Activated T-helper 2 cell treated with anti-CD3 and anti-CD28 coated beads, Interferon-gamma antibody, Interleukin-2, Interleukin-4, amounts not matched to agents 10 μg/mL and 5 μg/mL and 100 μg/mL, durations not matched to agents 14 hours and 24 hours and 36 hours (primary cell): ENCODE measurements at regions not wholly inside any gene's neighbourhood (a gene's known extent, or its start where the extent isn't known, plus 50 kb on each side); places are given as distances from the start of the nearest gene placed in this dataset.

Source experiments
- DNase-seq: peaks from one replicate; pipeline ENCODE4 v3.0.0; 2021; ENCODE audit warnings: low spot score
- H3K27ac Mint-ChIP-seq: one replicate; pipeline ENCODE4 v1.8.0; 2021; ENCODE audit warnings: mixed read lengths
- H3K27me3 Mint-ChIP-seq: one replicate; pipeline ENCODE4 v1.8.0; 2021; ENCODE audit warnings: low read depth, mixed read lengths
- H3K36me3 Mint-ChIP-seq: one replicate; pipeline ENCODE4 v1.8.0; 2021; ENCODE audit warnings: low read depth, mixed read lengths
- H3K4me1 Mint-ChIP-seq: one replicate; pipeline ENCODE4 v1.8.0; 2021; ENCODE audit warnings: low read depth, mixed read lengths
- H3K4me3 Mint-ChIP-seq: one replicate; pipeline ENCODE4 v1.8.0; 2021; ENCODE audit warnings: low read depth, mild to moderate bottlenecking, moderate library complexity, mixed read lengths
- H3K9me3 Mint-ChIP-seq: one replicate; pipeline ENCODE4 v1.8.0; 2021; ENCODE audit warnings: mixed read lengths
- intact Hi-C: fragments of 100-400 bp; cut with micrococcal nuclease; formaldehyde crosslinking; loops from one replicate; pipeline ENCODE4 v1.15.1; 2023

GRCh38 chr10:7007600-7008190 lies 403.1 kb downstream of the SFMBT2 start:
- Mint-ChIP-seq H3K27me3 (peaks cover 23% of the 10 kb centered on the region), H3K9me3 (no peaks in the 10 kb centered on the region), H3K4me1 (no peaks in the 10 kb centered on the region), H3K27ac (no peak overlapping the region), H3K36me3 (no peaks in the 10 kb centered on the region), H3K4me3 (no peak overlapping the region)
- intact Hi-C loops = no loop called here
- DNase-seq = no peak

- no peak for DNase-seq
- Mint-ChIP-seq H3K27ac (no peak overlapping the region), H3K36me3 (no peaks in the 10 kb centered on the region), H3K4me3 (no peak overlapping the region), H3K27me3 (peaks cover 28% of the 10 kb centered on the region), H3K4me1 (no peaks in the 10 kb centered on the region), H3K9me3 (no peaks in the 10 kb centered on the region)
- intact Hi-C loops = no loop called here
Observed at GRCh38 chr10:7006566-7006965, 404.3 kb downstream of the SFMBT2 start.

- peaks cover 38% of the 10 kb centered on the region for H3K27me3 Mint-ChIP-seq
- no peak overlapping the region for H3K4me3 Mint-ChIP-seq
- DNase-seq = no peak
- no peaks in the 10 kb centered on the region for H3K9me3 Mint-ChIP-seq
- H3K4me1 Mint-ChIP-seq = no peaks in the 10 kb centered on the region
- H3K27ac Mint-ChIP-seq = no peak overlapping the region
- intact Hi-C loops = no loop called here
- H3K36me3 Mint-ChIP-seq = no peaks in the 10 kb centered on the region
Observed at GRCh38 chr10:7003831-7004395, 406.9 kb downstream of the SFMBT2 start.

GRCh38 chr10:7000061-7000460 lies 410.8 kb downstream of the SFMBT2 start:
- peaks cover 53% of the 10 kb centered on the region for H3K27me3 Mint-ChIP-seq
- intact Hi-C loops = no loop called here
- no peak for DNase-seq
- H3K27ac Mint-ChIP-seq = no peak overlapping the region
- no peak overlapping the region for H3K4me3 Mint-ChIP-seq
- no peaks in the 10 kb centered on the region for H3K4me1 Mint-ChIP-seq
- no peaks in the 10 kb centered on the region for H3K36me3 Mint-ChIP-seq
- H3K9me3 Mint-ChIP-seq = no peaks in the 10 kb centered on the region

- intact Hi-C loops = no loop called here
- H3K4me1 Mint-ChIP-seq = no peaks in the 10 kb centered on the region
- no peak overlapping the region for H3K4me3 Mint-ChIP-seq
- no peak for DNase-seq
- peaks cover 50% of the 10 kb centered on the region for H3K27me3 Mint-ChIP-seq
- H3K27ac Mint-ChIP-seq = no peak overlapping the region
- no peaks in the 10 kb centered on the region for H3K36me3 Mint-ChIP-seq
- no peaks in the 10 kb centered on the region for H3K9me3 Mint-ChIP-seq
Observed at GRCh38 chr10:6999232-6999925, 411.5 kb downstream of the SFMBT2 start.

- Mint-ChIP-seq H3K27me3 (peaks cover 46% of the 10 kb centered on the region), H3K27ac (no peak overlapping the region), H3K4me3 (no peak overlapping the region), H3K4me1 (no peaks in the 10 kb centered on the region), H3K9me3 (no peaks in the 10 kb centered on the region), H3K36me3 (no peaks in the 10 kb centered on the region)
- no peak for DNase-seq
- intact Hi-C loops = no loop called here
Observed at GRCh38 chr10:6997509-6997908, 413.3 kb downstream of the SFMBT2 start.

- intact Hi-C loops = no loop called here
- H3K27me3 Mint-ChIP-seq = peaks cover 41% of the 10 kb centered on the region
- no peaks in the 10 kb centered on the region for H3K9me3 Mint-ChIP-seq
Observed at GRCh38 chr10:6996431-6996830, 414.4 kb downstream of the SFMBT2 start.

GRCh38 chr10:6995831-6996230 lies 415.0 kb downstream of the SFMBT2 start:
- Mint-ChIP-seq H3K36me3 (no peaks in the 10 kb centered on the region), H3K4me3 (no peak overlapping the region), H3K9me3 (no peaks in the 10 kb centered on the region), H3K27me3 (peaks cover 39% of the 10 kb centered on the region), H3K4me1 (peaks cover 2% of the 10 kb centered on the region), H3K27ac (no peak overlapping the region)
- intact Hi-C loops = no loop called here
- DNase-seq = no peak

More at GRCh38 chr10:6996431-6996830, 414.4 kb downstream of the SFMBT2 start:
- no peaks in the 10 kb centered on the region for H3K4me1 Mint-ChIP-seq
- DNase-seq = no peak
- H3K27ac Mint-ChIP-seq = no peak overlapping the region
- H3K36me3 Mint-ChIP-seq = no peaks in the 10 kb centered on the region
- no peak overlapping the region for H3K4me3 Mint-ChIP-seq

GRCh38 chr10:6995341-6995740 lies 415.3 kb upstream of the PRKCQ start:
- H3K36me3 Mint-ChIP-seq = no peaks in the 10 kb centered on the region
- no peak overlapping the region for H3K27ac Mint-ChIP-seq
- DNase-seq = no peak
- H3K4me3 Mint-ChIP-seq = no peak overlapping the region
- peaks cover 5% of the 10 kb centered on the region for H3K4me1 Mint-ChIP-seq
- no peaks in the 10 kb centered on the region for H3K9me3 Mint-ChIP-seq
- intact Hi-C loops = no loop called here
- H3K27me3 Mint-ChIP-seq = peaks cover 38% of the 10 kb centered on the region

GRCh38 chr10:6990891-6991290 lies 410.8 kb upstream of the PRKCQ start:
- Mint-ChIP-seq H3K4me3 (no peak overlapping the region), H3K27me3 (peaks cover 9% of the 10 kb centered on the region), H3K27ac (no peak overlapping the region), H3K36me3 (no peaks in the 10 kb centered on the region), H3K9me3 (no peaks in the 10 kb centered on the region), H3K4me1 (peaks cover 5% of the 10 kb centered on the region)
- no peak for DNase-seq
- intact Hi-C loops = no loop called here

- peaks cover 5% of the 10 kb centered on the region for H3K4me1 Mint-ChIP-seq
- H3K9me3 Mint-ChIP-seq = no peaks in the 10 kb centered on the region
- H3K27me3 Mint-ChIP-seq = peaks cover 5% of the 10 kb centered on the region
- H3K27ac Mint-ChIP-seq = no peak overlapping the region
- intact Hi-C loops = no loop called here
- H3K4me3 Mint-ChIP-seq = no peak overlapping the region
- DNase-seq = no peak
- H3K36me3 Mint-ChIP-seq = no peaks in the 10 kb centered on the region
Observed at GRCh38 chr10:6988654-6989053, 408.6 kb upstream of the PRKCQ start.

GRCh38 chr10:6987536-6987945 lies 407.5 kb upstream of the PRKCQ start:
- Mint-ChIP-seq H3K27me3 (peaks cover 4% of the 10 kb centered on the region), H3K4me3 (no peak overlapping the region), H3K36me3 (no peaks in the 10 kb centered on the region), H3K4me1 (peaks cover 5% of the 10 kb centered on the region), H3K9me3 (no peaks in the 10 kb centered on the region), H3K27ac (no peak overlapping the region)
- intact Hi-C loops = no loop called here
- no peak for DNase-seq

- DNase-seq = no peak
- Mint-ChIP-seq H3K27me3 (peaks cover 6% of the 10 kb centered on the region), H3K4me3 (no peak overlapping the region), H3K4me1 (peaks cover 5% of the 10 kb centered on the region), H3K36me3 (no peaks in the 10 kb centered on the region), H3K9me3 (no peaks in the 10 kb centered on the region), H3K27ac (no peak overlapping the region)
- intact Hi-C loops = no loop called here
Observed at GRCh38 chr10:6986927-6987326, 406.9 kb upstream of the PRKCQ start.
